ENCODE measurements at regions not wholly inside any gene's neighbourhood (a gene's known extent, or its start where the extent isn't known, plus 50 kb on each side); places are given as distances from the start of the nearest gene placed in this dataset.

DNA sequence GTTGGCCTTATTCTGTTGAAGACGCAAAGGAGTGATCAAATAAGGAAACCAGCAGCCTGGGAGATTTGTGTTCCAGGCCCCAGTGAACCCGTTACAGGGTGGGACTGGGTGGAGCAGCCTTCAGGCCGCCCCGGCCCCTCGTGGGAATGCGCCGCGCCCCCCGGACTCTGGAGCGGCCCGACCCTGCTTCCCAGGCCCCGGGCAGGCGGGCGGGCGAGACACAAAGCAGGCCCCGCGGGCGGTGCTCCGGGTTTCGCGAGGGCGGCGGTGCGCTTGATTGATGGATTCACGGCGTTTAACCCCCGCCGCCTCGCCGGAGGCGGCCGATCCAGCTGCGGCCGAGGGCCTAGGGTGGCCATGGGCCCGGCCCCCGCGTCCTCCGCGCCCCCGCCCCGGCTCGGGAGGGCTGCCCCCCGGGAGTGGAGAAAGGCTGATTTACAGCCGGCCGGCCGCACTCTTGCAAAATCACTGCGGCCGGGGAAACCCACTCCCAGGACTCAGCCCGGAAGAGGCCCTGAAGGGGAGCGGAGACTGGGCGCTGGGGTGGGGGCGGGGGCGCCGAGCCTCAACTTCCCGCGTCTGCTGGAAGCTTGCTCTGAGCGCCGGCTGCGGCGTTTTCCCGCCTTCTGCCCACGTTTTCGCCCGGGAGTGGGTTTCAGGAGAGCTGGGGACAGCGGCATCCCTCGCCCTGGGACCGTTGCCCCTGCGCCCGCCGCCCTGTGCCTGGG is 299.6 kb upstream of the NFE2L3 start:
- no peak for DNase-seq

DNA sequence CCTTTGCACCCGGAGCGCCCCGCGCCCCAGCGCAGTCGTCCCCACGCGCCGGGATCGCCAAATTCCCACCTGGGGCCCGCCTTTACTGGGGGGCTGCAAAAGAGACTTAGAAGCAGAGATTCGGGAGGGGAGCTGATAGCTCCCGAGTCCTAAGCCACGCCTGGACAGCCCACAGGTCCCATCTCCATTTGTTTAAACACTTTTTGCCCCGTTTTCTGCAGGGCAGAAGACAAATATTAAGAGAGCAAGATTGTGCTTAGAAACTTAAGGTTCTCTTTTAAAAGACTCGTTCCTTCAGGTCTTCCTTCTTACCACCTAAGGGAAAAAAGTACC is 299.1 kb upstream of the NFE2L3 start:
- no peak for DNase-seq

DNA sequence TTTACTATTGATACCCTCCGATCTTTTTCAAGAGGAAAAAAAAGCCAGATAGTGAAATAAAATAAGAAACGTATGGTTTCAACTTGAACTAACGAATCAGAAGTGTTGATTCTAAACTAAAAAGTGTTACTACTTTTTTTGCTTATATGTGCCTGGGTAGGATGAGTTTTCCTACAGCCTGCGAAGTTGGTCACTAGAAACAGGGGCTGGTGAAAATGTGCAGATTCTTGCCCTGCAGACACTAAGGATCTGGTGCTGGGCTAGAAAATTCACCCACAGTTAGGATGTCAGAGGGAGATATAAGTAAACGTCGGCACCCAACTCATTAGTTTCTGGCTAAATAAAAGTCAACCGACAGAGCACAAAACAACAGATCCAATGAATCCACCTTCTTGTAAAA is 298.7 kb upstream of the NFE2L3 start:
- DNase-seq = no peak

DNA sequence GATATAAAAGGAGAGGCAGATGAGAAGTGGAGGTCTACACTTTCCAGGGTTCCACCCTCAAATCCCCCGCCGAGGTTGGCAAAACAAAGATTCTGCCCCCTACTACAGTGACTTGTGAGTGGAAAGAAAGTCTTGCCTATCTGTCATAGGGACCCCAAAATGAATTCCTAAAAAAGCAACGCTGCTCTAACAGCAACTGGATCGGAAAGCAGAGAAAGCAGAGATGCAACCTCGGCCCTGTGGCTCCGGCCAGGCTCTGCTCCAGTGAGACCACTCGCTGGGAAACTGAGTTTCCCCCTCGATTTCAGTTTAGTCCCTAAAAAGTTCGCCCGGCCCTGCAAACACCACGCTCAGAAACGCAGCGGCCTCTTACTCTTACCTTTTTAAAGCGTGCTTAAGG is 297.9 kb upstream of the NFE2L3 start:
- no peak for DNase-seq

DNA sequence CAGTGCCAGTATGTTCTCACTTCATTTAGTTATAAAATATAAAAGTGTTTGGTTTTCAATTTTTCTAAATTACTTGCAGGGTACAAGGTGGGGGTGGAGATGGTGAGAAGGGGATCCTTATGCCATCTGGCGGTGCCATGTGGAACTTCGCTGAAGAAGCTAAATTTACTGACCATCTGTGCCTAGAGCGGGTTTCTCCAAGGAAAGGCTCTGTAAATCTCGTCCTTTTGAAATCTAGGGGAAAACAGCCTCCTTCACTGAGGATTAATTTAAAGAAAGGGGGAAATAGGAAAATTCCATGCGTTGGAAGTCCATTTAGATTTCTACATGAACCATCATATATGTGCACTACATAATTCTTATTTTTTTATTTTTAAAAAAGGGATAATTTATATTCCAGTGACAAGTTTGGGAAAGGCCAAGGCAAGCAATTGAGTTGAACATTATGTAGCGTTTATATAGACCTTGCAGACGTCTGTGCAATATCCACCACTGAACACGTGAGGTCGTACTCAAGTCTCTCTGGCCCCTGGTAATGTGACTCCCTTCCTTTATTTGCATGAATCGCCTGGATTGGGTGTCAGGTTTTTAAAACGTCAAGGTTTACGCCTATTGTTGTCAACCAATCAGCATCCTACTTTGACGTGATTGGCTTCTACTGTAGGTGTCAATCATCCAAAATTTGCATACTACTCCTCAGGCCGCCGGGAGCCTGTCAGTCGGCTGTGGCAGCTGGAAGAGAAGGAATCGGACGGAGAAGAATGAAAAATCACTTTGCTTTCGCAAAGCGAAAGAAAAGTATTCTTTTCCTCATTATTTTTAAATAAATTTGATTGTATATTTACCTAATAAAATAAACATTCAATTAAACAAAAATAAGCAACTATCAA is 297.1 kb upstream of the NFE2L3 start:
- DNase-seq = no peak

DNA sequence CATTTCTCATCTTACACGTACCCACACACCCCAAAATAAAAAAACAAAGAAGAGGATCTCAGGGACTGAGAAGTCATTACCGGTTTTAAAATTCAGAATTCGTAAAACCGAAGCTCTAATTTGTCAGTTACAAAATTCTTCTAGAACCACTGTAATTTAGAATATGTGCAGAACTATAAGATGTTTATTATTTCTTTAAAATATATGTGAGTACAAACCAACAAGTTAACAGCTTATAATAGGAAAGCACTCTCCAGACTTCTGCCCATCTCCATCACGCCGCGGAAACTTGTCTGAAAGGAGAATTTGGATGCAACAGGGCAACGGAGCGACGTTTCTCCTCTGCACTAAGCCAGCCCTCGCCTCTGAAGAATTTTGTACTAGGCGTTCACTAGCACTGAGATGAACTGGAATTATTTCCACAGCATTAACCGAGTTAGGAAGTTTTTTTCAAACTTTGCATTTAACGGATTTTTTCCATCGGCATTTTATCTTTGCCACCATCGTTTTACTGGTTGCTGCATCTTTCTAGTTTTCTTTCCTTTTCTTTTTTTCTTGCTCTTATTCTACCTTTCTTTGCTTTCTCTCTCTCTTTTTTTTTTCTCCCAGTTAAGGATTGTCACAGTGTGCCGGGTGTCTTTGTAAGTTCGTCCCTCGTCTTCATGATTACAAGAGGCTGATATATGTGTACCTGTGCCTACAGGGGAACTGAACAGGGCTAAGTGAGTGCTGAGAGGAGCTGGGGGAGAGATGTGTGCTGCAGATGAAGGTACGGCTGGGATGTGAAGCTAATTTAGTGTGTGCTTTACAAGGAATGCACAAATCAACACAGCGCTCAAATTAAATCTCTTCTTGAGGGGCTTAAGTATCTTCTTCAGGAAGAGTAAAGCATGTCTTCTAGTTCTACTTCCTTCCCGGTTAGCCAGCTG is 295.9 kb upstream of the NFE2L3 start:
- no peak for DNase-seq

DNA sequence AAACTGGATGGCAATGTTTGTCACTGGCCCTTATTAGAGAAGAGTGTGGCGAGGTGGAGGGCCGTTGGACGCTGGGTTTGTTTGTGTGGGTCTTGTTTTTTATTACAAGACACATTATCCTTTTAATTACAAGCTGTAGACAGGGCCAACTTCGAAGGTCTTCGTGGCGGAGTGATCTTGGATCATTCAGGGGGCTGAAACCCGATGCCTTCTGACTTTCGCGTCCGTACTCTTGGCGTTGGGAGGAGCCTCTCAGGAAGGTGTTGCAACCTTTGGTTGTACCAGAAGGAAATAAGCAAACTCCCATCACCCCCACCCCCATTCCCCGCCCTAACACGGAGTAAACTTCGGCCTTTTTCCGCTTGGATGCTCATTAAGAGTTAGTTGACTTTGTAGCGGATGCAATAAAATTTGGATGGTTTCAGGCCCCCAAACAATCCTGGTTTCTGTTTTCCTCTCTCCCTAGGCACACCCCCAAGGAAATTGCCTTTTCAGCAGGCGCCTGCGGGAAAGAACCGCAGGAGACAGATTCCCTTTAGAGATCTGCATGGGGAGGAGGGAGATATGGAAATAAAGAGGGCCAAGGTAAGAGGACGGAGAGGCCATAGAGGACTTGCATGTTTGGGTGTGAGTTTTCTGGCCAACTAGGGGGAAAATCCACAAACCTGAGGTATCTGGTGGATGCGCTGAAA is 294.5 kb upstream of the NFE2L3 start:
- no peak for DNase-seq

DNA sequence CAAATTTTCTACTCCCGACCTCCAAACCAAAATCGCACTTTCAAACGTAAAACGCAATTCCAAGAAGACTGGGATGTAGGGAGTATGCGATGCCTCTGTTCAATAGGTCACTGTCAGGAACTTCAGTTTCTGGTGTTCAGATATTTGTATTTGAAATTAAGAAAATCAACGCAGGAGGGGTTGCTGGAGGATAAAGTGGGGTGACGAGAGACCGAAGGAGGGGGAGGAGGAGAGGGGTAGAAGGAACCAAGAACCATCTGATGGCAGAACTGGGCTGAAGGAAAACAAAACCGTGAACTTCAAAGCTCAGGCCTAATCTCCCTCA is 293.8 kb upstream of the NFE2L3 start:
- DNase-seq = no peak

DNA sequence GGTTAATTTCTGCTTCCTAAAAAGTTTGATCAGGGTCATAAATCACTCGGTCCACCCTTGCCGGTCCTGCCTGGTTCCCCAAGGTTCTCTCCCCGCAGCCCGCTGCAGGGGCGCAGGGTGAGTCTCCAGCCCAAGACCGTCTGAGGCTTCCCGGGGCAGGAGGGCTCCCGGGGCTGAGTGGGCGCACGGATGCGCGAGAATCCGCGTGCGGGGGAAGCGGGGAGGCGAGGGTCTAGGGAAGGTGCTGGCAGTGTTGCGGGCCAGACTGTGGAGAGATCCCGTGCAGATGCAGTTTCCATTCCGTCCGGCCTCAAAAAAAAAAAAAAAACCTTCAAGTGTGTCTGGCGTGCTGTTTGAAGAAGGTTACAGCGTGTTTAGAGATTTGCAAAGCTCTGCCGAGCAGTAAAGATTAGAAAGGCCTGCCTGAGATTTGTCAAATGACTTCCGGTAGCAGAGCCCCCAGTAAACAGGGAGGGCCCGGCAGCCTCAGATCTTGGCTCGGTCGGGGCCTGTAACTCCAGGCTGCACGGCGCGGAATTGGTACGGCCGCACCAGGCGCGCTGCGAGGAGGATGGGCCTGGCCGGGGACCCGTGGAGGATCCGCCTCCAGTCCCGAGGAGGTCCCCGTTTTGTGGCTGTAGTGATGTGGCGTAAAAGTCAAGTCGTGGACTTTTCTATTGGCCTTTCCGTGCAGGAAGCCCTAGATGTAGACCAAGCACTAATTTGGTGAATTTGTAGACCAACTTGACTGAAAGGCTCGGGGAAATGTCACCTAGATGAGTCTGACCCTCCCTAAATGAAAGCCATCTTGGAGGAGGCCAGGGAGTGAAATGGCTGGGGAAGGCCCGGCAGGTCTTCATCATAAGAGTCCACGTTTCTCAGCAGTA is 293.2 kb upstream of the NFE2L3 start:
- no peak for DNase-seq

DNA sequence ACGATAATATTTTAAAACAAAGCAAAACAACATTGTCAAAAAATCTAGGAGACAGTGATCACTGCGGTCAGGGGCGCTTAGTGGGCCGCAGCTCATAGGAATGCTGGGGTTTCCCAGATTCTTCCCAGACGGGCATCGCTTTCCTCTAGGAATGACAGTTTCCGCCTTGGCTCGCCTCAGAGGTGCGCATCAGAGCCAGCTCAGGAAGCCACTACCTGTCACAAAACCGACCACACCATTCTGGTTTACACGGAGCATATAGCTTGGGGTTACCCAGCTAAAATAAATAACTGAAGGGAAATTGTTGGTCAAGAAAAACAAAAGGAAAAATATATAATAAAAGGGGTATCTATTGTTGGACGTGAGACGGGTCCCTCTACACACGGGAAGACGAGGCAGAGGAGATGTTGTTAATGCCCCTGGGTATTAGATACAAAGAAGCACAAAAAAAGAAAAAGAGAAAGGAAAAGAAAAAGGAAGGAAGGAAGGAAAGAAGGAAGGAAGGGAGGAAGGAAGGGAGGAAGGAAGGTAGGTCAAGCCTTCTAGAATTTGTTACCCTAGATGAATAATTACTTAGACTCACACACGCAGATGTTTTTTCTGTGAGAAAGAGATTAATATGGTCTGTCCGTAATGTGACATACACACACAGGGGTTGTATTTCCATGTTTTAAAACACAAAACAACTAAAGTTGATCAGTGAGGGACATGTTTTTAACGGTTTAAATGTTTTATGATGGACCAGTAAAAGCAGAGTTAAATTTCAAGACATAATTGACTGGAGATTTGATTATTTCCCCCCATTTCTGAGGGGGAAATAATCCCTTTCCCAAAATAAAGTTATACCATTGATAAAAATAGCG is 292.4 kb upstream of the NFE2L3 start:
- no peak for DNase-seq

DNA sequence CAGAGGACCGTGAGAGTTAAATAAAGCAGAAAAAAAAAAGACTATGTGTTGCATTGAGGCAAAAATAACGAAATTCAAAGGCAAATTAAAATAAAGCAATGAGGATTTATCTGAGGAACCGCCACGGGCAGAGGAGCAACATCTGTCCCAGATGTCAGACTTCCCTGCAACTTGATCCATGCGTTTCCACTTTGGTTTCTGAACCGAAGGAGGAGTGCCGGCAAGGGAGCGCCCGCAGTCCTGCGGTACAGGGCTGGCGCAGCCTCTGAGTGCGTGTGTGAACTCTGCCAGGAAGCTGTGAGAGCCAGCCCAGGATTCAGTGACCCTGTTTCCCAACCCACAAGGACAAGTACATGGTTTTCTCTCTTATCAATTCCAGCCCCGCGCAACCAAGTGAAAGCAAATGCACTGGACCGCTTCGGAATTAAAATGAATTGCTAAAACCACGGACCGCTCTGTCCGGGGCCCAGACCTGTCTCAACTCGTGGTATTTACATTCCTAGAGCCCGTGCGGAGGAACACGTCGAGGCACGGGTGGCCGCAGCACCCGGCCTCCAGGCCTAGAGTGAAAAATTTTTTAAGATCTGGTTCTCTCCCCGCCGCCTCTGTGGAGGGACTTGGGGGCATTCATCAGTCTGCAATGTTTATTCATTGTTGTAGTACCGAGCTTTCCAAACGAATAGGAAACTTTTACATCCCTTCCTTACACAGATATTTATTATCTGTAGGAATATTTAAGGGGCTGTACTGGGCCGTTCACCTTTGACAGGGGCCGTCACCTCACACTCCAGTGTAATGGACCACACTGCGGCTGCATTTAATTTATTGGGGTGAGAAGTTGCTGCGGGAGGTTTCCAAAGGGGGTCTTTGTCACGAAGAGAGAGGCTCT is 291.5 kb upstream of the NFE2L3 start:
- no peak for DNase-seq

DNA sequence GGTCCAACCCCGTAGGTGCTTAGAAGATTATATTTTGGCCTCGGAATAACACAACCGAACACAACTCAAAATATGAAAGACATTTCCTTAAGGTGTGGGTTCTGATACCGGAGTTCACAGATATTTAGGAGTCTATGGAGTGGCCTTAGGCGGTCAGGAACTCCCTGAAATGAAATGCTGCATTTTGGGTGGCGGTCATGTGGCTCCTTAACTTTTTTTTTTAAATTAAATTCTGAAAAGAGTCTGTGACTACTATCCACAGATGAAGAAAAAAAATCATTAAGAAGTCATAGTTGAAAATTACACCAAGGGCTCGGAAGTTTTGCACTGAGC is 290.9 kb upstream of the NFE2L3 start:
- DNase-seq = no peak

DNA sequence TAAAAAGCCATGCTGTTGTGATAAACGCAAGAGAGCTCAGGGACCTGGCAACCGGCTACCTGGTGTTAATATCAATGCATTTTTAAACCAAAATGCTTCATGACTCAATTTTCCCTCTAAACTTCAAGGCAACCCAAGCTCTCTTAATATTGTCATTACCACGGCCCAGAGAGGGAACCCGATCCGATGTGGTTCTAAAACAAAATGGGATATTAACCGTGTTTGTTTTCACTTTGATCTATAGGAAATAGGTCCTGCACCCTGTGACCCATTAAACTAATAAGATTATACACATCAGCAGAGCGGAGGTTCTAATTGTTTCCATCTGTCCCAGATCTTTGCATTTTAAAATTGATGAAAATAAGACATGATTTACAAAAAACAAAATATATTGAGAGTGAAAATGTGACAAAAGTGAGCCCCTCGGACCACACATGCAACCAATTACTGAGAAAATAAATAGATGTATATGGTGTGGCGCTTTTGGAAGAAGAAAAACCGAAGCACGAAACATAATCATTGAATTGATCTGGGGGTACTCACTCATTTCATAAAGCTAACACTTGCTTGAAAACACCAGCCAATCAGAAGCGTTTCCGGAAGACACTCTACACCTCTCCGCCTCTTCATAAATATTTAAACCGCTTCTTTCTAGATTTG is 290.3 kb upstream of the NFE2L3 start:
- no peak for DNase-seq

DNA sequence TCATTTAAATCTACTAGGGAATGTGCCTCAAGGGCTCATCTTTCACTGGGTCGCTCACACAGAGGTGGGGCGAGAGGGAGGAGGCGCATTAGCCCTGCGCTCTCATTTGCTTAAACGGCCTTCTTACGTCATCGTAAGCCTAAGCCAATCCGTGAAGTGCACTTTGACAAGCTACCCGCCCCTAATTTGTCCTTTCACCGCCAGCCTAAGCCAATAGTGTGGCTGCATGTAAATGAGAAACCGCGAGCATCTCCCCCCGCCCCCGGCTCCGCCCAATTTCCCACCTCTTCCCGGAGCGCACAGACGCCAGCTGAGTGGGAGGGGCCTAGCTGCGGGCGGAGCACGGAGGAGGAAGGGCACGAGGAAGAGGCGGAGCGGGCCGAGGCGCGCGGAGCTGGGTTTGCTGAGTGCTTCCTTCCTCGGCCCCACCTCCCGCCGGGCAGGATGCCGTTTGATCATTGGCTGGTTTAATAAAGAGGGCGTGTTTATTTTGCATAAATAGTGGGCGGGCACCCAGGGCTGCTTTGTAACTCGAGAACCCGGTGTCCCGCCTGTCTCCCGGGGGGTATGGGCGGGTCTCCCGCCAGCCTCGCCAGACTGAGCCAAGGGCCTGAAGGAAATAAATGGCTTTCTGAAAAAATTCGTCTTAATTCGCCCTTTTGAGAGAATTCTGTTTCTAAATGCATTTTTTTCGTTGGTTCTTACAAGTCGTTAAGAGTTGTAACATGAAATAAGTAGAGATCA is 289.6 kb upstream of the NFE2L3 start:
- DNase-seq = peak; percentile 45

DNA sequence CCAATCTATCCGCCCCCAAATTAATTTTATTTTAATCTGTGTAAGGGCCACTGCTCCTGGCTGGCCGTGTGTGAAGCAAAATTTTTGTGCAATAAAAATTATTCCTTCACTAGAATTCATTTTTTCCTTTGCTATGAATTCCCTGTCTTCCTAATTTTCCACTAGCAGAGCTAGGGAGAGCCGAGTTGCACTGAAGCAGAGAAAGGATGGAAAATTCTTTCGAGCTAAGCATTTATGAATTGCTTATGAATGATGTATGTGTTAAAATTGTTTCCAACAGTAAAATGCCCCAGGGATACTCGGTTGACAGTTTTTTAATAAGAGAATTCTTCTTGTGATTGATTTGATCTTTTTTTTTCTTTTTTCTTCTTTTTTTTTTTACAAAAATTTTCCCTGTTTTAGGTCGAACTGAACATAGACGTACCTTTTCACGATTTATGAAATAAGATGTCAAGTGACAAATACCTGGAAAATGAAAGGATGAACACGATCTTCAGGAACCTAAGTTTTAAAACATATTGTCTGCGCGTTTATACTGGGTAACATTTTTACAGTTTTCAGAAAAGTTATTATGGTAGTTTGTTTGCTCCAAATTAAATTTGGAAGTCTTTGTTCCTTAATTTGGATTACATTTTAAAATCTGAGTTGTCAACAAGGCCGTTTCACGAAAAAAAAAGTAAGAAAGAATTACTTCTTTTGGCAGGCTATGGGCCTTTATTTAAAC is 288.8 kb upstream of the NFE2L3 start:
- DNase-seq = no peak

DNA sequence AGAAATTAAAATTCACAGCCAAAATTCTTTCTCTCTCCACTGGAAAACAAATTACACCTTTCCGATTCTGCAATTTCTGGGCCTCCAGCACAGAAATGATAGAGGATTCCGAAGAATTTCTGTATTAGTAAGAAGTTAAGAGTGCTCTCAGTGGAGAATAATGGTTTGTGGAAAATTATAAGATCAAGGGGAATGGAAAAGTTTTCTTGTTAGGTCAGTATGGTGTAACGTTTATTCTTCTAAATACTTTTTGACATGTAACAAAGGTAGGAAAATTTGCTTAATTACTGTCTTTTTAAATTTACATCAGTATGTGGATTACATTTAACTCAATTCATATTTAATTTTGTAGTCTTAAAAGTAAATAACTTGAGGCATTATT is 288.3 kb upstream of the NFE2L3 start:
- no peak for DNase-seq

DNA sequence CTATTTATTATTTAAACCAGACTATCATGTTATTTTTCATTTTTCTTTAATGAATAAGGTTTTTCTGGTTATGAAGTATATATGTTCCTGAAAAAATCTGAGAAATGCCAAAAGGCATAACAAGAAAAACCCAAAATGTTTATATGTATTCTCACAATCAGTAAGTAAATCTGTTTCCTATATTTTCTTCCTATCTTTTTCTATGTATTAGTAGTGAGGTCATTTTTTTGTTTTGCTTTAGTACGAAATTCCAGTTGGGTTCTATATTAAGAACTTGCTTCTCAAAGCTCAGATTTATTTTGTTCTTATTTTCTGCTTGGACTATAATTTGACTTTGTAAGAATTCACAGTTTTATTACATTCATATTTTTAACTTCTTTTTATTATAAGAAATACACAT is 287.5 kb upstream of the NFE2L3 start:
- DNase-seq = no peak

Measured in T-helper 9 cell (primary cell).